Stimulated activated CD4-positive, alpha-beta T cell treated with anti-CD3 and anti-CD28 coated beads, Interleukin-4, amount 100 ng/mL, for 24 hours (primary cell): ENCODE measurements at regions not wholly inside any gene's neighbourhood (a gene's known extent, or its start where the extent isn't known, plus 50 kb on each side); places are given as distances from the start of the nearest gene placed in this dataset.
"Not testable (repeated sequence)": the region's sequence is repeated elsewhere in the genome, so short reads cannot be mapped to it uniquely, and the experiment has no call there.

Experiments
- DNase-seq: peaks from one replicate; pipeline ENCODE4 v3.0.0-alpha.2; 2020

GRCh38 chr3:132084982-132085381 is 50.2 kb upstream of the CPNE4 start:
- no peak for DNase-seq

DNA sequence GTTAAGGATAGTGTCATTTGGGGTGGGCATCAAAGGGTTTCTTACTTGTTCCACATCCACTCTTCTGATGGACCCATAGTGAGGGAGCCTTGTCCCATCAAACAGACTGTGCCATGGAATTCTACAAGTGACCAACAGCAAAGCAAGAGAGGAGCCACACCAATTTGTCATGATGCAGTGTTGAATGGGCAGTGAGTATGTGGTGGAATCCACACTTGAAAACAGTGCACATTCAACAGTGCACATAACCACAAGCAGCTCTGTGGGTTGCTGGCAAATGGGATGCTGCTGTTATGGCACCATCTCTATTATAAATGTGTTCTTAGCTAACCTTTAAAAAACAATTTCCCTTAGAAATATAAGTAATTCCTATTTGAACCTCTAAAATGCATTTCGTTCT is 52.5 kb upstream of the CPNE4 start:
- DNase-seq: no peak

DNA sequence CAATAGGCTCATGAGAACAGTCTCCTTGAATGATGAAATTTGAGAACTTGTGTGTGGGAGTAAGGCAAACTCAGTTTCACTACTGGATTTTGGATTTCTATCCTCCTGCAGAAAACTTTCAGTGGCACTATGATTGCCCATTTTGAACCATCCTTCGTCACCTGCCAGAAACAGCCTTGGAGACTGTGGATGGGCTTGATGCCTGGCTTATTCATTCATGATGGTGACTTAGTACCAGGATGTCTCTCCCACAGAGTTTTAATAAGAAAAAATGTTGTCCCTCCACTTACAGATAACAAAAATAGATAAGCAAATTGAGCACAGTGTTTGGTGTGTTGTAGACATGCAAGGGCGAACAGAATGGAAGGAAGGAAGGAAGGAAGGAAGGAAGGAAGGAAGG is 53.5 kb upstream of the CPNE4 start:
- DNase-seq: no peak

GRCh38 chr3:132090921-132091320 is 56.1 kb upstream of the CPNE4 start:
- no peak for DNase-seq

DNA sequence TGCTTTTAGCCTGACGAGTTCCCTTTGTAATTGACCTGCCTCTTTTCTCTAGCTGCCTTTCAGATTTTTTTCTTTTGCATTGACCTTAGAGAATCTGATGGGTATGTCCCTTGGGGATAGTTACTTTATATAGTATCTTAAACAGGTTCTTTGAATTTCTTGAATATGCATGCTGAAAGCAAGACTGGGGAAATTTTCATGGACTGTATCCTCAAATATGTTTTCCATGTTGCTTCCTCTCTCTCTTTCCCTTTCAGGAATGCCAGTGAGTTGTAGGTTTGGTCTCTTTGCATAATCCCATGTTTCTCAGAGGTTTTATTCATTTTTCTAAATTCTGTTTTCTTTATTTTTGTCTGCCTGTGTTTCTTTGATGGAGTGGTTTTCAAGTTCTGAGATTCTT is 81.8 kb upstream of the CPNE4 start:
- no peak for DNase-seq

GRCh38 chr3:132117642-132118041 is 82.8 kb upstream of the CPNE4 start:
- no peak for DNase-seq

GRCh38 chr3:132119531-132119930 is 84.7 kb upstream of the CPNE4 start:
- no peak for DNase-seq

- DNase-seq: no peak
Observed at GRCh38 chr3:132124096-132124495, 89.3 kb upstream of the CPNE4 start.

DNA sequence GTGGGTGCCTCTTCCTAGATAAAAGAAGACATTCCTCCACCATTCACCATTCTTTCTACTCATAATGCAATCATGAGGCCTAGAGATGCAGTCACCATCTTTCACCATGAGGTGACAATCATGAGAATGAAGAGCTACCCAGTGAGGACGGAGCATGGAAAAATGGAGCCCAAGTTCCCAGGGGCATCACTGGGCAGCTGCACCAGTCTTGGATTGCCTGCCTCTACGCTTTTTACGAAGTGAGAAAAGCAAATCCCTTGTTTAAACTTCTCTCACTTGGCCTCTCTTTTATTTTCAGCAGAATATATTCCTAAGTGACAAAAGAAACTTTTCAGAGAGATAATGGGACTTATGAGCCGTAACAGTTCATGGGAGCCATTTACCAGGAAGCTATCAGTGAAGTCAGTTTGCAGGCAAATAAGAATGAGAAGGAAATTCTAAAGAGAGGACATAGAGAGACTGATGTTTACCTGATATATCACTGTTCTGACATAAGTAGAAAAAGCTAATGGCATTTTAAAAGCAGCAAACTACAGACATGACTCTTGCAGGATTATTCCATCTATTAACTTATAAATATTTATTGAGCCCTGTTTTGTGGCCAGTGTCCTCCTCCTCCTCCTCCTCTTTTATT is 90.0 kb upstream of the CPNE4 start:
- no peak for DNase-seq

- DNase-seq: no peak
Observed at GRCh38 chr3:132134611-132135010, 99.8 kb upstream of the CPNE4 start.

- DNase-seq: no peak
Observed at GRCh38 chr3:132135628-132136333, 101.0 kb upstream of the CPNE4 start.

- no peak for DNase-seq
Observed at GRCh38 chr3:132136334-132136716, 101.5 kb upstream of the CPNE4 start.

- DNase-seq: not testable (repeated sequence)
Observed at GRCh38 chr3:132136902-132137301, 102.1 kb upstream of the CPNE4 start.

GRCh38 chr3:132145833-132146232 is 111.0 kb upstream of the CPNE4 start:
- no peak for DNase-seq

DNA sequence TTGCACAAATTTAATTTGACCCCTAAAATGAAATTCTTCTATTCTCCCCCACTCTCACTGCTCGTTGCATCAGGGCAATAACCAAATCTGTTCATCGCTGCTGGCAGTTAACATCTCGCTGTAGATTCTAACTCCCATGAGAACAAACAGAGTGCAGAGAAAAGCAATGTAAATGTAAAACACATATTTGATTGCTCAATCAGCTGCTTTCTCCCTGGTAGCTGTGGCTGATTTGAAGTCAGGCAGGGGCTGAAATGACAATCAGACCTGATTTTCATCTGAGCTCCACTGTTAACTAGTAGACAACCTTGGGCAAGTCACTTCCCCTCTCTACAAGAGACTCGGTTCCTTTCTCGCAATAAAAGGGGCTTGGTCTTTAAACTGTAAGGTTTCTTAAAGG is 119.8 kb upstream of the CPNE4 start:
- DNase-seq: no peak

- DNase-seq: no peak
Observed at GRCh38 chr3:132159145-132159544, 124.3 kb upstream of the CPNE4 start.

DNA sequence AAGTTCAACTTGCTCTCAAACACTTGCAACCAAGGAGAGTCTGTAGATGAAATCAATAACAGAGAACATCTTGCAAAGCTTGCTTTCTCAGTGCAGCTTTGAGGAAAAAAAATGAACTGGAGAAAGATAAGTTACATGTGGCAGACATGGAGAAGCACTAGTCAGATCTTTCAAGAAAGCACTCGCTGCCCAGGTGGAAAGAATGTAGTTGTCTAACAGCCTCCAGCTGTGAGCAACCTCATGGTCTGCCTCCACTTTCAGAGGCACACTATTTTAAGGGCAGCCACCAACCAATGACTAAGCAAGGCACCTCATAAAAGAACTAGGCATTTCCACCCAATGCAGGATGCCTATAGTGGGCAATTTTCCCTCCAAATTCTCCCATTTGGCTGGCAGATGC is 125.4 kb upstream of the CPNE4 start:
- no peak for DNase-seq

DNA sequence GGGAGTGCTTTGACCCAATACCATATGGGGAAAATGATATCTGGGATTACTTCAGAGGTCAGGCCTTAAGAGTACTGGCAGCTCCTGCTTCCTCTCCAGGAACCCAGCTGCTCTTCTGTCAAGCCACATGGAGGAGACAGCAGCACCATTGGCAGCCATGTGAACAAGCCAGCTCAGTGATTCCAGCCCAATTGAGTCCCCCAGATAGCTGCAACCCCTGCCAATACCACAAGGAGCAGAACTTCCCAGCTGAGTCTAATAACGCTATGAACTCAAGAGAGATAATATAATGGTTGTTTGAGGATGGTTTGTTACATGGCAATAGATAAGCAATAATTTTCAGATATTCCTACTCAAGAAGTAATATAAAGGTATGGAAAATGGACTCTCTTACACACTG is 126.8 kb upstream of the CPNE4 start:
- DNase-seq: no peak

GRCh38 chr3:132164469-132165092 is 129.8 kb upstream of the CPNE4 start:
- no peak for DNase-seq

DNA sequence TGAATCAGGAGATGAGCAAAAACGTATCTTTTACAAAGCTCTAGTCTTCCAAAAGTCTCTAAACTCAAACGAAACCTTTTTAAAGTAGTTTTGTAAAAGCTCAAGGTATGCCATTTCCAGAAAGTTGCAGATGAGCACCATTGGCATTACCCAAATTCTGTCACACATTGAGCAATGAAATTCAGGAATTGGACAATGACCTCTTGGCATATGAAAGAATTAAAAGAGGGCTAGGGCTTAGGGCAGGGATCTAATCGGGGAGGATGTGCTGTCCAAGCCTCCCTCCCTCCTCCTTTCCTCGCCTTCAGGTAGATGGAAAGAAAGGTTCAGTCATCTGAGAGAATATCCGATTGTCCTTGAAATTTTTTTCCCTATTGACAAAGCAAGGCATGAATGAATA is 133.1 kb upstream of the CPNE4 start:
- DNase-seq: no peak

DNA sequence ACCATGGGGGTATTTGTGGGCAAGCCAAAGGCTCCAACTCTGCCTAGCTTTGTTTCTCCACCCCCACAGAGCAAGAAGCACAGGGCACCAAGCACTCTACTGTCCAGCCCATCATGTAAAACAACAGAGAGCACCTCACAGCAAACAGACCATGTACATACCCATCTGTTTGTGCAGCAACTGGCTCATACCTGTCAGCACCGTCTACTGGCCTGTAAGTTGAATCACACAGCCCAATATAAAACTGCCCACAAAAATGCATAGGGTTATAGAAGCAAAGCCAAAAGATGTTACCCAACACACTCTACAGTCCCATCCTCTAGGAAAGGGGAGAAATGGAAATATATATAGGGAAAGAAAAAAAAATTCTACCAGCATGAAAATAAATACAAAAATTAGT is 139.7 kb upstream of the CPNE4 start:
- DNase-seq: no peak

- no peak for DNase-seq
Observed at GRCh38 chr3:132180337-132180791, 136.8 kb upstream of the ACP3 start.

GRCh38 chr3:132183811-132184210 is 133.4 kb upstream of the ACP3 start:
- no peak for DNase-seq

- DNase-seq: no peak
Observed at GRCh38 chr3:132187746-132188145, 129.5 kb upstream of the ACP3 start.

GRCh38 chr3:132189601-132190000 is 127.6 kb upstream of the ACP3 start:
- DNase-seq: no peak
